GM10266 (cell line): ENCODE measurements at regions not wholly inside any gene's neighbourhood (a gene's known extent, or its start where the extent isn't known, plus 50 kb on each side); places are given as distances from the start of the nearest gene placed in this dataset.

Experiments used
- DNase-seq: peaks from one replicate; pipeline ENCODE4 v3.0.0; 2012; ENCODE audit errors: extremely low spot score
- TF ChIP-seq, protein P1 (sequence below): IDR thresholded peaks from 2 replicates; pipeline ENCODE4 v1.5.1; 2012; ENCODE audit warnings: mild to moderate bottlenecking, low read depth; ENCODE audit not compliant: control insufficient read depth, insufficient read depth; ENCODE audit errors: missing control alignments

- TF ChIP-seq, protein P1, sequence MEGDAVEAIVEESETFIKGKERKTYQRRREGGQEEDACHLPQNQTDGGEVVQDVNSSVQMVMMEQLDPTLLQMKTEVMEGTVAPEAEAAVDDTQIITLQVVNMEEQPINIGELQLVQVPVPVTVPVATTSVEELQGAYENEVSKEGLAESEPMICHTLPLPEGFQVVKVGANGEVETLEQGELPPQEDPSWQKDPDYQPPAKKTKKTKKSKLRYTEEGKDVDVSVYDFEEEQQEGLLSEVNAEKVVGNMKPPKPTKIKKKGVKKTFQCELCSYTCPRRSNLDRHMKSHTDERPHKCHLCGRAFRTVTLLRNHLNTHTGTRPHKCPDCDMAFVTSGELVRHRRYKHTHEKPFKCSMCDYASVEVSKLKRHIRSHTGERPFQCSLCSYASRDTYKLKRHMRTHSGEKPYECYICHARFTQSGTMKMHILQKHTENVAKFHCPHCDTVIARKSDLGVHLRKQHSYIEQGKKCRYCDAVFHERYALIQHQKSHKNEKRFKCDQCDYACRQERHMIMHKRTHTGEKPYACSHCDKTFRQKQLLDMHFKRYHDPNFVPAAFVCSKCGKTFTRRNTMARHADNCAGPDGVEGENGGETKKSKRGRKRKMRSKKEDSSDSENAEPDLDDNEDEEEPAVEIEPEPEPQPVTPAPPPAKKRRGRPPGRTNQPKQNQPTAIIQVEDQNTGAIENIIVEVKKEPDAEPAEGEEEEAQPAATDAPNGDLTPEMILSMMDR, result no peak
- DNase-seq, result no peak
Measured at GRCh38 chr6:10196090-10196489, 218.8 kb downstream of the TFAP2A start.

- TF ChIP-seq, protein P1, result no peak
Measured at GRCh38 chr6:10194816-10195672, 219.8 kb downstream of the TFAP2A start.

DNA sequence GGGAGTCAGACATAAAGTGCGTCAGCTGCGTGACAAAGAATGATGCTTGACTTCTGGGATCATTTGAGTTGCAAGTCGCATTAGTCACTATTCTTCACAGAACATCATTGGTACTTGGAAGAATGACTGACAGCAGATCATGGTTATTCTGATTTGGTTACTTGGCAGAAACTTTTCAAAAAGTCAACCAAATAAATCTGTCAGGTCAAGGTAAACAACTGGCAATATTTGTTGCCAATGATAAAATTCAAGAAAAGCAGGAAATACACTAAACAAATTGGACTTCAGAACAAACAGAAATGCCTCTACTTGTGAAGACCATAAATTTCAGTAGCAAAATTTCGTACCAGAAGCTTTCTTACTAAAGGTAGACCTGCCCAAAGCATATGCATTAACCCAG lies 221.6 kb downstream of the TFAP2A start:
- DNase-seq, result no peak
- TF ChIP-seq, protein P1, result no peak

More at GRCh38 chr6:10194816-10195672, 219.8 kb downstream of the TFAP2A start:
- DNase-seq, result no peak

DNA sequence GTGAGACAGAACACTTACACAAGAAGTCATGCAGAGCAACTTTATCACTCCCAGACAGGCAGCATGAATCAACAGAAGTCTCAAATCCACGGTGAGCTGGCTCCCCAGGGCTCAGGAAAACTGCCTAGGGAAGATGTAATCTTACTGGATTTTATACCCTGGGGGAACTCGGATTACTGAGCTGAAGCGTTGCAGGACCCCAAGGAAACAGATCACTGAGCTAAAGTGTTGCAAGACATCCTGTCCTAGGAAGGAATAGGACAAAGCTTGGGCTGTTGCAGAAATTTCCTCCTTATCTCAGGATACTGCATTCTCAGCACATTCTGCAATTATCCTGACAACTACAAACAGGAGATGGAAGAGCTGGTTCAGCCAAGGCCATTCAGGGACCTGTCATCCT lies 224.8 kb downstream of the TFAP2A start:
- TF ChIP-seq, protein P1, result no peak
- DNase-seq, result no peak

GRCh38 chr6:10184371-10185227 lies 230.3 kb downstream of the TFAP2A start:
- no peak for DNase-seq
- TF ChIP-seq, protein P1, result no peak

DNA sequence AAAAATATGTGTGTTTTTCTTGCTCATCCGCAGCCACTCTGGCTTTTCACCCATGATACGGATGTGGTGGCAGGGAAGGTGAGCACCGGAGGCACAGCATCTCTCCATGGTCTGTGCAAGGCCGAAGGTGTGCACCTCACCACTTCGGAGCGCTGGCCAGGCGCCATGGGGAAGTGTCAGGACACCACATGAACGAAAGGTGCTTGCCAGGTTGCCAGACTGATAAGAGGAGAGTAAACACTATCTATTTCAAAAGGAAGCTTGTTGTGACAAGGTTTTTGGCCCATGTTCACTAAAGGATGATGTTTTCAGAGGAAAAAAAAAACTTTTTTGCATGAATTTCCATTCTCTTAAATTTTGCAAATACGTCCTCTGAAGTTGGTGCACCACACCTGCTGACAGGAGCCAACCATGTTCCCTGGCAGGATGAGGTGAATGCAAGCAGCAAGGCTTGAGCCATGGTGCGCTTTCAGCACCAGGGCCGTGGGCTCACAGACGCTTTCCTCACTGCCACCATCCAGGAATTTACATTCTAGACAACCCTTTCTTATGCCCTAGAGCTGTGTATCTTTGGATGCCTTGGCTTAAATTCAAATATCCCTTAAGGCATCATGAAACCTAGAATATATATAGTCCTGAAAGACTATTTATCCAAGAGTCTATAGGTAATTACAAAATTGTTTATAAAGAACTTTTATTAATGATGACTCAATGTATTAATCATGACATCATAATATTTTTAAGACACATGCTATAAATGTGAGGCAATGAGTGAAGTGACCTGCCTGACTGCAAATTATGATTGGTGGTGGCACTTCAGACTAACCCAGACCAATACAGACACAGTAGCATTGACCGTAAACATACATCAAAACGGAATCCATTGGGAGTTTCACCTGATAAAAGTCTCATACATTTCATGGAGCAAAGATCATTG lies 234.5 kb downstream of the TFAP2A start:
- TF ChIP-seq, protein P1, result no peak
- no peak for DNase-seq
